GM19463 (cell line): ENCODE measurements at regions not wholly inside any gene's neighbourhood (a gene's known extent, or its start where the extent isn't known, plus 50 kb on each side); places are given as distances from the start of the nearest gene placed in this dataset.
"Not testable (repeated sequence)": the region's sequence is repeated elsewhere in the genome, so short reads cannot be mapped to it uniquely, and the experiment has no call there.

Experiments
- ATAC-seq: cut with Tn5 transposase; IDR thresholded peaks from one replicate; pipeline ENCODE4 v1.9.1; 2021; ENCODE audit warnings: mild to moderate bottlenecking, moderate library complexity; ENCODE audit not compliant: unreplicated experiment

DNA sequence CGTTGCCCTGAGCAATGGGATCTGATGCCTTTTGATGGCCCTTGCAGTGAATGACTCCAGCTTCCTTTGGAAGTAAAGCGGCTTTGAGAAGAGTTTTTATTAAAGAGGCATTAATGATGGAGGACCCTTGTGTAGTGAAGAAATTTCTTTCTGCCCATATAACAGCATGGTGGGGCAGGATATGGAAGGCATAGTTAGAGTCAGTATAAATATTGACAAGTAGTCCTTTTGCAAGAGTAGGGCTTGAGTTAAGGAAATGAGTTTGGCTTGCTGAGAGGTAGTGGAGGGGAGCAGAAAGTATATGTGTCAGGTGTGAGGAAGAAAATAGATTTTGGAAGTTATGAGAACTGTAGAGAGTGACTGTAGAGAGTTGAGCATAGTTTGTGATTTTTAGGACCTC lies 254.1 kb upstream of the DIO3 start:
- ATAC-seq: not testable (repeated sequence)

DNA sequence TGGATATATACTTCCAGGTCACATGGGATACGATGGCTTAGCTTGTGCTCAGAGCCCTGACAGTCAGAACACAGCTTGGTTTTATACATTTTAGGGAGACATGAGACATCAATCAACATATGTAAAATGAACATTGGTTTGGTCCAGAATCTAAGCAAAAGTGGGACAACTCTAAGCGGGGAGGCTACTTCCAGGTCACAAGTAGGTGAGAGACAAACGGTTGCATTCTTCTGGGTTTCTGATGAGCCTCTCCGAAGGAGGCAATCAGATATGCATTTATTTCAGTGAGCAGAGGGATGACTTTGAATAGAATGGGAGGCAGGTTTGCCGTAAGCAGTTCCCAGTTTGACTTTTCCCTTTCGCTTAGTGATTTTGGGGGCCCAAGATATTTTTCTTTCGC lies 250.1 kb upstream of the DIO3 start:
- not testable (repeated sequence) for ATAC-seq

DNA sequence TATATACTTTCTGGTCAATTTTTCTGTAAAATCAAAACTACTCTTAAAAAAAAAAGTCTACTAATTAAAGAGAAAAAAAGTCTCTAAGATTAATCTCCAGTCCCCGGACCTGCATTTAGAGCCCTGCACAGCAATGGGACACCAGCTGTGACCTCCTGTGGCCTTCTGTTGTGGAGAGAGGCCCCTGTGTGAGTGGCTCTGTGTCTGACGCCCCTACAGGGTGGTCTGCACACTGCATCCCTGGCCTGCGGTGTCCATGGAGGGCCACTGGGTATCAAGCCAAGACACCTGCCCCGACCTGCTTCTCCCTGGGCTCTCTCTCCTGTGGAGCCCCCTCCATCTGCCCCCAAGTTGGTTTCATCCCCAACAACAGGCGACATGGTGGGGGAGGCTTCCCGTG lies 248.0 kb upstream of the DIO3 start:
- no peak for ATAC-seq

DNA sequence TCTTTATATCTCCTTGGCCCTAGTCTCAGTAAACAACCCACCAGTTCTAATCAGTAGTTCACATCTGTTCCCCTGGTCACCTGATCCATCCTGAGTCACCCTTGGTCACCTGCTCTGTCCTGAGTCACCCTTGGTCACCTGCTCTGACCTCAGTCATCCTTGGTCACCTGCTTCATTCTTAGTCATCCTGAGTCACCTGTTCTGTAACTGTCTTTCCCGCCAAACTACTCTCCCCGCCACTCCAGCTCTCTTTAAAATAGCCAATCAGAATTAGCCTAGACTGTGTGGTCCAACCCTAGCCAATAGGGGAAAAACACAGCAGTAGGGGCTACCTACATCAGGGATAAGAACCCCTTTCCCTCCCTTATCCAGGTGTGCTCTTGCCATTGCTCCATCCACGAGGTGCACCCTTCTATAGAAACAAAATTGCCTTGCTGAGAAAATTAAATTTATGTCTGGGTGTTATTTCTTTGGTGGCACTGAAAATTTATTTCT lies 245.4 kb upstream of the DIO3 start:
- no peak for ATAC-seq

DNA sequence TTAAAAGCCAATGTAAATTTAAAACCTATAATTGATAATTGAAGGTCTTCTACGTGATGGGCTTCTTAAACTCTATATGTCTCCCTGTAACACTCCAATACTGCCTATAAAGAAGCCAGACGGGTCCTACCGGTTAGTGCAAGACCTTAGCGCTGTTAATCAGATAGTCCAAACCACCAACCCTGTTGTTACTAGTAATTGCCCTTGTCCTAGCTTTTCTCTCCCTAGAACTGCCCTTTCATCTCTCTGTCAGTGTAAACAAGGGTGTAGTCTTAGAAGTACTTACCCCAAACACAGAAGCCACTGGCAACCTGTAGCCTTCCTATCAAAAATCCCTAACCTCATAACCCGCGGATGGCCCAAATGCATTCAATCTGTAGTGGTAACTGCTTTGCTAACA lies 243.0 kb upstream of the DIO3 start:
- no peak for ATAC-seq

DNA sequence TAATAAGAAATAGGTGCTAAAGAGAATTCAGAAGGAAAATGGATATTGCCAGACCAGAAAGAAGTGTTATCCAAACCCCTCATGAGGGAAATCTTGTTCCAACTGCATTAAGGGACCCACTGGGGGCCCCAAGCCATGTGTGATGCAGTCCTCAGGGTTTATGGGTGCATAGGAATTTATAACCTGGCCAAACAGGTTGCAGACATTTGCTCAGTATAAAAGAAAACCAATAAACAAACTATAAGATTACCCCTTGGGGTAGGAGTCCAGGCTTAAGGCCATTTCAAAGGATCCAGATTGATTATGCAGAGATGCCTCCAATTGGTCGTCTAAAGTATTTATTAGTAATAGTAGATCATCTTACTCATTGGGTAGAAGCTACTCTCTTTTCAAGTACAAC lies 240.9 kb upstream of the DIO3 start:
- ATAC-seq: no peak

DNA sequence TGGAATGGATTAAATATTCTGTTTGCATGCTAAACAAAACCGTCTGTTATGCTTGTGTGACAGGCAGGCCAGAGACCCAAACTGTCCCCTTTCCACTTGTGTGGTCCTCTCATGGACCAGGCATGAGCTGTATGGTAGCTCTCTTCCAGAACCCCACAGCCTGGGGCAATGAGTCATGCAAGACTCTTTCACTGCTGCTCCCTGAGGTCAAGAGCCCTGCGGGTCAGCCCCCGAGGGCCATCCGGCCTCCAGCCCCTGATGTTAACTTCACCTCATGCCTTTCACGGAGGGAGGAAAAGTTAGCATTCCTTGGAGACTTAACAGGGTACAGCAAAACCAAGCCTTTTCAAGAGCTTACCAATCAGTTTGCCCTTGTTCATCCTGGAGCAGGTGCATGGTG lies 239.1 kb upstream of the DIO3 start:
- ATAC-seq: no peak

DNA sequence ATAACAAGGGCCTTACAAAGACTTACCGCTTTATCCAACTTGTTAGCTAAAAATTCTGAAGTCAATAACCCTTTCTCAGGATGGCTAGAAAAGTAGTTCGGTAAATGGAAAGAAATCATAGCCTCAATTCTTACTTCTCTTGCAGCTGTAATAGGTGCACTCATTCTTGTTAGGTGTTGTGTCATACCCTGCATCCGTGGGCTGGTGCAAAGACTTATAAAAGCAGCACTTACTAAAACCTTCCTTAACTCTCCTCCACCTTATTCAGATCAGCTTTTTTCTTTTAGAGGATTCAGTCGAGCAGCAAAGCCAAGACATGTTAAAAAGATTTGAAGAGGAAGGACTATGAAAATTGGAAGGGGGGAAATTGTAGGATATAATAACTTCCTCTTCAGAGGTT lies 238.2 kb upstream of the DIO3 start:
- no peak for ATAC-seq

DNA sequence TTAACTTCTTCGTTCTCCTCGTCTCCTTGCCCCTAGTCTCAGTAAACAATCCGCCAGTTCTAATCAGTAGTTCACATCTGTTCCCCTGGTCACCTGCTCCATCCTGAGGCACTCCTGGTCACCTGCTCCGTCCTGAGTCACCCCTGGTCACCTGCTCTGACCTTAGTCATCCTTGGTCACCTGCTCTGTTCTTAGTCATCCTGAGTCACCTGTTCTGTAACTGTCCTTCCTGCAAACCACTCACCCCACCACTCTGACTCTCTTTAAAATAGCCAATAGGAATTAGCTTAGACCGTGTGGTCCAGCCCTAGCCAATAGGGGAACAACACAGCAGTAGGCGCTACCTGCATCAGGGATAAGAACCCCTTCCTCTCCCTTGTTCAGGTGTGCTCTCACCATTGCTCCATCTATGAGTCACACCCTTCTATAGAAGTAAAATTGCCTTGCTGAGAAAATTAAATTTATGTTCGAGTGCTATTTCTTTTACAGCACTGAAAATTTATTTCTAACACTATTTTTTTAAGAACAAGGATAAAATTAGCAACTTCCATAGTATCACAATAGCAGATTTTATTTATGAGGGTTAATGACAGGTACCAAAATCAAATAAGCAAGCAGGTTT lies 237.6 kb upstream of the DIO3 start:
- not testable (repeated sequence) for ATAC-seq

DNA sequence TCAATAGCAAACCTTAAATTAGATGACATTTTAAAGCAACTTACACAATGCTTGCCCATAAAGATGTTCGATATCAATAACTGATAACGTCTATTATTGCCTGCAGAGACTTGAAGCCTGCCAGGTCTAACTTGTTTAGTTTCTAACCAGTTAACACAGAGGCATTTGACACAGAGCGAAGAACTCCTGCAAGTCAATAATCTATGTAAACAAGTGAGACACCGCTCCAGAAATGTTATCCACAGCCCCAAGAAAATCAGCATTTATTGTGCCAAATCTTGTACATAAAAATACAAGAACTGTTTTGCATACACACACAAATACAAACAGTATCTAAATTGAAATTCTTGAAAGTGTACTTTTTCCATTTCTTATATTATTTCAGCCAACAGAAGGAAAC lies 236.0 kb upstream of the DIO3 start:
- ATAC-seq: no peak

DNA sequence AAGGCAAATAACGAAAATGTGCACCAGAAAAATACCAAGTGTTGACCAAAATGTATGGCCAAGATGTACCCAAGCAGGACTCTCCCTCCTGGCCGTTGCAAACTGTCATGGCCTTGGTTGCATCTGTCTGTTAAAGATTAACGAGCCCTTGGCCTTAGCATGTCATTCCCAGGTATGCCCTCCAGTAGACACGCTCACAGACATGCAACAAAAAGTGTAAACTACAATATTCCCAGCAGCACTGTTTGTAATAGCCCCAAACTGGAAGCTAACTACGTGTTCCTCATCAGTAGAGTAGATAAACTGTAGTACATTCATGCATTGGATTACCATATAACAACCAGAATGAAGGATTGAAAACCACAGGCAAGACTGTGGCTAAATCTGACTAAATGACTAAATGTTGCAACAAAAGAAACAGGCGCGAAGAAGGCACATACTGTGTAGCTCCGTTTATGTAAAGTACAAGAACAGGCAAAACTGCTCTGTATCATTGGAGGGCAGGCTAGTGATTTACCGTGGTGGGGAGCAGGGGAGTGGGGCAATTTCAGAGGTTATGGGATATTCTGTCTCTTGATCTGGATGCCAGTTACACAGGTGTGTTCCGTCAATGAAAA lies 232.8 kb upstream of the DIO3 start:
- no peak for ATAC-seq

DNA sequence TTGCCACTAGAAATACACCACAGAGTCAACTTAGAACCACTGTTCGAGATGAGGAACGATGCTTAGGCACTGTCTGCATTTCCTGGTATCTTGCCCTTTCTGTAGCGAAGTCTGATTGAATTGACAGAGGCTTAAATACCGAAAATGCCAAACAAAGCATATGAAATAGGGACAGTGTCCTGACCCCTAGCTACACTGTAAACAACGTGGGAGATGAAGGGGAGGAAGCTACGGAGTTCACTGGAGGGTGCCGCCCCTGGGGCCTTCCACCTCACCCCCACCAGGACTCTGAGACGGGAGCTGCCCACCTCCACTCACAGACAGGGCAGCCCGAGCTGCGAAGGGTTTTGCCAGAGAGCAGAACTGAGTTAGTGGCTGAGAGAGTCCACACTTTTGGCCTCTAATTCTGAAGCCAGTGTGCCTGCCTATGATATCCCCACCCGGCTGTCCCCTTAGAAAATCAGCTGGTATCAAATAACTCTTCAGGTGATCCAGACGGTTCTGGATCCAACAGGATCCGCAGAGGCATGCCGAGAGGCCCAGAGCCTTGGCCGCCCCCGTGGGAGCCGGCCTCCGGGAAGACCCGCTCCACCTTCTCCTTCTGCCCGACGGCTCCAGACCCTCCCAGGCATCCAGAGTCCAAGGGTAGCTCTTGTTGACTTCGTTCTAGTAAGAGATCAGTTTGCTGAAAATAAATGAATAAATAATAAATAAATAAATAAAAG lies 230.7 kb upstream of the DIO3 start:
- ATAC-seq: no peak

DNA sequence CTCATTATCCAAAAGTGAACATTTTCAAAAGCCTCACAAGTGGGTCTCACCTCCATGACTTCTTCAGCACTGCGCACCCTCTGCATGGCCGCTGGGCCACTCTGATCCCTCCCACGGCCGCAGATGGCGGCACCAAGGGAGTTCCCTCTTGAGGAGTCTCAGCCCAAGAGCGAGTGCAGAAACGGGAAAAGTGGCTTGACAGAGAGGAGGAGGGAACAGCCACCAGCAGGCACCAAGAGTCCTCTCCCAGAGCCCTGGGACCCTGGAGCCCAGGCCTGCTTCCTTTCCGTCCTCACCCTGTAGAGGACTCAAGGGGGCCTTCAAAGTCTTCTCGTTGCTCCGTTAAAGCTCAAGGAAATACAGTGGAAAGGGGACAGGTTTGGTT lies 230.2 kb upstream of the DIO3 start:
- ATAC-seq: no peak

DNA sequence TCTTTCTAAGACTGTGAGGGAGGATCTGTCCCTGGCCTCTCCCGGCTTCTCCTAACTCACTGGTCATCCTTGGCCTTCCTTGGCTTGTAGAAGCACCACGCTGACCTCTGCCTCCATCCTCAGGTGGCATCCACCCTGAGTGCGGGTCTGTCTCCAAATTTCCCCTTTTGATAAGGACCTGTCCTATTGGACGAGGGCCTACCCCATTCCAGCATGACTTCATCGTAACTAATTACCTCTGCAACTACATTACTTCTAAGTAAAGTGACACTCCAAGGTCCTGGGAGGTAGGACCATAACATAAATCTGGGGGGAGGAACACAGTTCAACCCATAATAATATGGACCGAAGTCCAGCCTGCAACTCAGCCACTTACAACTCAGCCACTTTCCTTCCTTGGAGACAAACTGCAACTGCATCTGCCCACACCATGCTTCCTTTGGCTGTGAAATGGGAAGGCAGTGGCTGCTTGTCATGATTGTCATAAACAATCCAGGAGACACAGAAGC lies 229.6 kb upstream of the DIO3 start:
- no peak for ATAC-seq

DNA sequence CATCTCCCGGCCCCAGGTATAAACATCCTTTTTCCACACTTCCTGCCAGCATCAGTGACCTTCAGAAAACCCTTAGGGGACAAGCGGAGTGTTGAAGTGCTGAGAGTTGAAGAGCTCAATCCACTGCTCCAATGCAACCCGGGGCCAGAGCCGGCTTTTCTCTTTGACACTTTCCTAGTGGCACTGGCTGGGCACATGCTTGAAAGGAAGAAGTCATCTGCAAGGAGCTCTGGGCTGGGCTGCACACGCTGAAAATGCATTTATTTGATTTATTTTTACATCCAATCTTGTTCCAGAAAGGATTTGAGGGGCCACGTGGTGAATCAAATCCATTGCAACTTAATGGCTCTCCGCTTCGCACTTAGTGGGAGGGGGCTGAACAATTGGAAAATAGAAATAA lies 229.0 kb upstream of the DIO3 start:
- no peak for ATAC-seq

DNA sequence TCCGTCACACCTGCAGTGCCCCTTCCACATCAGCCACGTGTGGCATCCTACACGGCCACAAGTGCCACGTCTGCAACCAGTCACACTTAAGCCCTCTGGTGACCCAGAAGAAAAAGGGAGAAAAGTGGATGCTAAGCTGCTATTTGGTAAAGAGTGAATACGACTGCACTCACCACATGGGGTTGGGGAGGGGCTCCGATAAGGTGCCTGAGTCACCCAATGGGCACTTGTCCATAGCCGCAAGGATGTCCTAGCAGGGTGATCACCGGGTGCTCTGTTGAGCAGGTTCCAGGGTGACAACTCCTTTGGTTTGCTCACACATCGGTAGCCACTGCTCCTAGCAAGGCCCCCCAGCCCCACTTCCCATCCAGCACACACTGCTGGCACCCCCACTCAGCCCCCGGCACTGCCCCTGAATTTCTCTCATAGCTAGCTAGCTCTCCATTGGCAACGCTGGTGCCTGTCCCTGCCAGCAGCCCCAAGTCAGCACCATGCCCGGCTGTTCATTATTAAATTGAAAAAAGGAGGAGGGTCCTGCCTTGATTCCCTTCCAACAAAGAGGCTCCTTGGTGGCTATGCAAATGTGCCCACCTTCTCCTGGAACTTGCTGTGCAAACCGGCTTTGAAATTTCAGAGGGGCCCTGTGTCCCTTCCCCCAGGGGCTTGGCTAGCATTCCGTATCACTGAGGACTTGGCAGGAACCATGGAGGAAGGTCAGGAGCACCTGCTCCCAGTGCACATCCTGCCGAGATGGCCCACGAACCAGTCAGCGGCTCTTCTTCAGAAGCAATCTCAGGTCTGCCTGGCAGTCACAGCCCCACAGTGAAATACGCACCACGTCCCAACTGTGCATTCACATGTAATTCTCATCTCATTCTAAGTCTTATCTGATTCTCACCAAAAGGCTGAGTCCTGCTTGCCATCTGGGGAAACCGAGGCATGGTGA lies 227.7 kb upstream of the DIO3 start:
- ATAC-seq: no peak

DNA sequence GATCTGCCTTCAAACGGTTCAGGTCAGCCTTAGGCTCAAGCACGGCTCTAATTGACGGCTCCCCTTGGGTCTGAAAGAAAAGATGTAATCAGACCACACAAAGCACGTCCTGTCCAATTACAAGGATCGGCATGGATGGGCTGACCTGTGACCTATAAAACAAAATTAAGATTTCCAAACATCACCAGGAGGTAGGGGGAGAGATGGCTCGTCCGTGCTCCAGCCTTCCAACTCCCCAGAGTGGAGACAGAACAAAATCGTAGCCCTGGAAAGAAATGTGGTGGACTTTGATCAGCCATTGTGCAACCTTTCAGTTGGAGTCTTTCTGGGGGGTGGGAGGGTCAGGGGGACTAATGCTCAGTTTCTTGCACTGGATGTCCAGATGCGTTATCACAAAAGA lies 226.6 kb upstream of the DIO3 start:
- no peak for ATAC-seq

DNA sequence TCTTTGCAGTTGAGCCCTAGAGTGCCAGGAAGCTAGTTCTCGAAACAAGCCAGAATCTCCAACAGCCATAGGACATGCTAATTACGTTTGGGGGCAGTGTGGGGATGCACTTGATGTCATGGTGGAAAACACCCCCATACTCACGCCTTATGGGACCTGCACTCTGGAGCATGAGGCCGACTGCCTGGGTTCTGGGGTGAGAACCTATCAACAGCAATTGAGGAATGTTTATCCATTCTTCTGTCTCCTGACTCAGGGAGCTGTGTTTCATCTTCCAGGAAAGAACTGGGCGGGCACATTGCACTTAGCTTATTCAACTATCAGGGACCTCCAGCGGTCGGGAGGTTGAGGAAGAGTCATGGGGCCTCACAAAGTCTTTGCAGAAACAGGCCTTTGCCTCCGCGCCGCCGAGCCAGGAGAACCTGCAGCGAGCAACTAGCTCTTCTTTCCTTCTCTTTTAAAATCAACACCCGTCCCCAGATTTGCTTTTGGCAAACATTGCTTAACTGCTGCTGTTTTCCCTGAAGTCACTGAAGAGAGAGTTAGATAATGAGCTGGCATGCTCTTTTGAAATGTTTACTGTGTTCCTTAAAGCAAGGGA lies 226.1 kb upstream of the DIO3 start:
- no peak for ATAC-seq

DNA sequence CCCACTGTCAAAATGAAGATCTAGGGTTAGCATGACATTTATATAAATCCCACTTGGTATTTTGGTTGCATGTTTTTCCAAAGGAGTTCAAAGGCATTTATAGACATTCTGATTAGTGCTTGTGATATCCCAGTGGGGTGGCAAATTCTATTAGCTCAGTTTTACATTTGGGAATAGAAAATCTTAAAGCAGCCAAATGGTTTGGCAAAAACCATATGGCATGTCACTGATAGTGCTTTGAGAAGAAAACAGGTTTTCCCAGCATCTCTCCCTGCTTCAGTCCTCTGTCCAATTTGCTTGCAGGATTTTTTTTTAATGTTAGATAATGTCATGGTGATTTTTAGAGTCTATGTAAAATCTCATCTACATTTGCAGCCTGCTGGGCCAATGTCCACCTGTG lies 225.1 kb upstream of the DIO3 start:
- no peak for ATAC-seq

DNA sequence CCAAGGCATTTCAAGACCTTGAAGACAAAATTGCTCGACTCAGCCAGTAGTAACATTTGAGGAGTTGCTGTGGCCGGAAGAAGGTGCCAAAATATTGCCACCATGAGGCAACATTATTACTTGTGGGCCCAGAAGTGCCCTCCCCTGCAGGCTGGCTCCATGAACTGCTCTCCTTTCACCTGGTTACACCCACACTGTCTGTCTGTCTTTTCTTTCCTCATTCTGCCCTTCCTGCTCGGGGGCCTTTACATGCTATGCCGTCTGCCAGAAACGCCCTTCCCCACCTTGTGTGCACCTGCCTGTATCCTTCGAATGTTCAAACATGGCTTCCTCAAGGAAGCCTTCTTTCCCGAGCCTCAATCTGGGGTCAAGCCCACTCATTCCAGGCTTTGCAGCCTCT lies 224.2 kb upstream of the DIO3 start:
- ATAC-seq: no peak

DNA sequence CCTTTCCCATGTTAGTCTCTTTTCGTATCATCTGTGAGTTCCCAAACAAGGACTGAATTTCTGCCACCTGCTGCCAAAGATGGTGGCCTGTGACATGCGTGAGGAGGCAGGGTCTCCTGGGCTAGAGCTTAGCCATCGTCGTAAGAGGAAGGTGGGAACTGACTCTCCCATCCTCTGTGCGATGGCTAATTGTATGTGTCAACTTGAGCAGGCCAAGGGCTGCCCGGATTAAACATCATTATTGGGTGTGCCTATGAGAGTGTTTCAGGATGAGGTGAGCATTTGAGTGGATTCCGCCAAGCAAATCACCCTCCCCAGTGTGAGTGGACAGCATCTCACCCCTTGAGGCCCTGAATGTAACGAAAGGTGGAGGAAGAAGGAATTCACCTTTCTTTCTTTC lies 220.7 kb upstream of the DIO3 start:
- no peak for ATAC-seq
